ENCODE measurements at regions not wholly inside any gene's neighbourhood (a gene's known extent, or its start where the extent isn't known, plus 50 kb on each side); places are given as distances from the start of the nearest gene placed in this dataset.
A peak's percentile ranks its signal among the peaks of the same experiment; 100 is the strongest.

GRCh38 chr2:41597680-41598079, 450.1 kb upstream of the PKDCC start:
- DNase-seq (ENCODE audit: low spot score) = no peak

GRCh38 chr2:41598161-41598894, 449.5 kb upstream of the PKDCC start:
- DNase-seq (ENCODE audit: low spot score) = no peak

GRCh38 chr2:41600460-41600859, 447.4 kb upstream of the PKDCC start:
- no peak for DNase-seq (ENCODE audit: low spot score)

- no peak for DNase-seq (ENCODE audit: low spot score)
These were observed 445.5 kb upstream of the PKDCC start for GRCh38 chr2:41602341-41602740.

GRCh38 chr2:41605311-41605710, 442.5 kb upstream of the PKDCC start:
- DNase-seq (ENCODE audit: low spot score) = no peak

GRCh38 chr2:41605914-41606313, 441.9 kb upstream of the PKDCC start:
- no peak for DNase-seq (ENCODE audit: low spot score)

GRCh38 chr2:41610501-41611190, 437.2 kb upstream of the PKDCC start:
- DNase-seq (ENCODE audit: low spot score) = peak; percentile 8

GRCh38 chr2:41618754-41619153, 429.1 kb upstream of the PKDCC start:
- no peak for DNase-seq (ENCODE audit: low spot score)

GRCh38 chr2:41621095-41621494, 426.7 kb upstream of the PKDCC start:
- DNase-seq (ENCODE audit: low spot score) = no peak

GRCh38 chr2:41621563-41621962, 426.3 kb upstream of the PKDCC start:
- DNase-seq (ENCODE audit: low spot score) = no peak

- no peak for DNase-seq (ENCODE audit: low spot score)
These were observed 425.5 kb upstream of the PKDCC start for GRCh38 chr2:41622301-41622700.

- DNase-seq (ENCODE audit: low spot score) = no peak
These were observed 420.9 kb upstream of the PKDCC start for GRCh38 chr2:41626936-41627335.

- DNase-seq (ENCODE audit: low spot score) = no peak
These were observed 413.1 kb upstream of the PKDCC start for GRCh38 chr2:41634686-41635085.

- no peak for DNase-seq (ENCODE audit: low spot score)
These were observed 402.9 kb upstream of the PKDCC start for GRCh38 chr2:41644936-41645335.

- DNase-seq (ENCODE audit: low spot score) = no peak
These were observed 400.3 kb upstream of the PKDCC start for GRCh38 chr2:41647468-41648050.

GRCh38 chr2:41657226-41657625, 390.6 kb upstream of the PKDCC start:
- no peak for DNase-seq (ENCODE audit: low spot score)

GRCh38 chr2:41659758-41660157, 388.1 kb upstream of the PKDCC start:
- no peak for DNase-seq (ENCODE audit: low spot score)

- DNase-seq (ENCODE audit: low spot score) = no peak
These were observed 385.4 kb upstream of the PKDCC start for GRCh38 chr2:41662461-41662860.

GRCh38 chr2:41663056-41663455, 384.8 kb upstream of the PKDCC start:
- no peak for DNase-seq (ENCODE audit: low spot score)

- no peak for DNase-seq (ENCODE audit: low spot score)
These were observed 379.3 kb upstream of the PKDCC start for GRCh38 chr2:41668529-41668928.

GRCh38 chr2:41678639-41679038, 369.2 kb upstream of the PKDCC start:
- no peak for DNase-seq (ENCODE audit: low spot score)

GRCh38 chr2:41686156-41686555, 361.7 kb upstream of the PKDCC start:
- DNase-seq (ENCODE audit: low spot score) = no peak

GRCh38 chr2:41691561-41691960, 356.3 kb upstream of the PKDCC start:
- no peak for DNase-seq (ENCODE audit: low spot score)
